Coronary artery (tissue), 2 donors: ENCODE measurements at regions not wholly inside any gene's neighbourhood (a gene's known extent, or its start where the extent isn't known, plus 50 kb on each side); places are given as distances from the start of the nearest gene placed in this dataset.

Experiments
- DNase-seq: peaks from one replicate; pipeline ENCODE4 v3.0.0-alpha.2; 2017; ENCODE audit warnings: low spot score
- H3K27ac ChIP-seq, 2 donors: fragments of 200-600 bp; sonication (generic); one replicate each; pipeline ENCODE4 v1.5.1; 2016 to 2019
- H3K4me3 ChIP-seq: fragments of 200-600 bp; sonication (generic); 2 replicates; pipeline ENCODE4 v1.5.1; 2016; ENCODE audit warnings: mild to moderate bottlenecking, moderate library complexity
- CTCF ChIP-seq: fragments of 200-600 bp; sonication (generic); IDR thresholded peaks from one replicate; pipeline ENCODE4 v1.5.1; 2019; ENCODE audit warnings: antibody characterized with exemption

GRCh38 chr14:89586258-89587135 lies 169.5 kb upstream of the FOXN3 start:
- Histone ChIP-seq H3K27ac (no peak overlapping the region), H3K4me3 (no peak overlapping the region)
- no peak for TF ChIP-seq CTCF
- DNase-seq, result no peak

GRCh38 chr14:89578156-89578555 lies 161.1 kb upstream of the FOXN3 start:
- no peak overlapping the region for H3K4me3 ChIP-seq
- DNase-seq, result no peak
- peak overlapping the region in 1 of 2 donors; percentile 60 for H3K27ac ChIP-seq
- TF ChIP-seq CTCF, result no peak

- DNase-seq, result no peak
- TF ChIP-seq CTCF, result no peak
- Histone ChIP-seq H3K27ac (peak overlapping the region; percentile 13 to 44), H3K4me3 (peak overlapping the region; percentile 56)
These were observed 159.9 kb upstream of the FOXN3 start for GRCh38 chr14:89576960-89577359.

- H3K4me3 ChIP-seq, result peak overlapping the region; percentile 56
- H3K27ac ChIP-seq, result peak overlapping the region; percentile 13 to 73
- TF ChIP-seq CTCF, result no peak
- DNase-seq, result no peak
These were observed 159.3 kb upstream of the FOXN3 start for GRCh38 chr14:89576145-89576927.

- peak overlapping the region; percentile 56 for H3K4me3 ChIP-seq
- peak overlapping the region; percentile 6 to 73 for H3K27ac ChIP-seq
- DNase-seq, result no peak
These were observed 158.5 kb upstream of the FOXN3 start for GRCh38 chr14:89575386-89576061.

GRCh38 chr14:89574420-89574819 lies 157.4 kb upstream of the FOXN3 start:
- TF ChIP-seq CTCF, result no peak
- no peak for DNase-seq
- H3K27ac ChIP-seq, result no peak overlapping the region
- no peak overlapping the region for H3K4me3 ChIP-seq

More at GRCh38 chr14:89575386-89576061, 158.5 kb upstream of the FOXN3 start:
- no peak for TF ChIP-seq CTCF
